Thyroid gland (tissue), 4 donors: ENCODE measurements at regions not wholly inside any gene's neighbourhood (a gene's known extent, or its start where the extent isn't known, plus 50 kb on each side); places are given as distances from the start of the nearest gene placed in this dataset.

Experiments
- DNase-seq, 2 donors: peaks; one replicate each; pipeline ENCODE4 v3.0.0-alpha.2; 2019
- H3K27ac ChIP-seq, 3 donors: fragments of 200-600 bp; sonication (generic); 1 replicate in 2 of 3; 2 replicates in 1 of 3; pipeline ENCODE4 v1.5.1; 2016 to 2019; ENCODE audit warnings: mild to moderate bottlenecking in 1 of 3, moderate library complexity in 1 of 3
- H3K27me3 ChIP-seq: fragments of 200-600 bp; sonication (generic); one replicate; pipeline ENCODE4 v1.5.1; 2019
- H3K36me3 ChIP-seq, 2 donors: fragments of 200-600 bp; sonication (generic); one replicate each; pipeline ENCODE4 v1.5.1; 2016 to 2019
- H3K4me1 ChIP-seq, 2 donors: fragments of 200-600 bp; sonication (generic); one replicate each; pipeline ENCODE4 v1.5.1; 2017 to 2019
- H3K4me3 ChIP-seq, 3 donors: fragments of 200-600 bp; sonication (generic); replicated peaks in 1 of 3; 1 replicate in 2 of 3; 2 replicates in 1 of 3; pipeline ENCODE4 v1.5.1; 2016; ENCODE audit warnings: mild to moderate bottlenecking in 1 of 3
- H3K9me3 ChIP-seq: fragments of 200-600 bp; sonication (generic); one replicate; pipeline ENCODE4 v1.5.1; 2017
- CTCF ChIP-seq, 6 experiments: fragments of 200-600 bp in 3 of 6; fragments of 450-650 bp in 3 of 6; sonication (generic) in 3 of 6; IDR thresholded peaks; one replicate each; pipeline ENCODE4 v1.5.1; 2016 to 2019; ENCODE audit warnings: antibody characterized with exemption in 6 of 6, mild to moderate bottlenecking in 2 of 6, inconsistent platforms in 1 of 6, moderate library complexity in 1 of 6
- POLR2A ChIP-seq, 2 donors: fragments of 450-650 bp; IDR thresholded peaks; one replicate each; pipeline ENCODE4 v1.6.1; 2017; ENCODE audit warnings: antibody characterized with exemption in 2 of 2, mild to moderate bottlenecking in 2 of 2, moderate library complexity in 1 of 2
- WGBS, 2 donors: methylation state at CpG; one replicate each; pipeline ENCODE4 v1.1.5; 2017; 5-methylcytosine and 5-hydroxymethylcytosine counted together
- intact Hi-C: fragments of 100-400 bp; cut with DNase I; formaldehyde crosslinking; loops from one replicate; pipeline ENCODE4 v1.15.1; 2023

- no peak overlapping the region for H3K27ac ChIP-seq
- 89 to 93% methylated on average over 3 of the region's 3 CpGs for WGBS, 2 donors
- H3K36me3 ChIP-seq = no peaks in the 10 kb centered on the region
These were observed 123.4 kb upstream of the FRMD4B start for GRCh38 chr3:69509288-69509687.

GRCh38 chr3:69505770-69506407 is 120.0 kb upstream of the FRMD4B start:
- 53 to 67% methylated on average over 7 of the region's 7 CpGs for WGBS, 2 donors
- Histone ChIP-seq H3K4me3 (no peak overlapping the region), H3K27ac (no peak overlapping the region), H3K9me3 (no peaks in the 10 kb centered on the region), H3K4me1 (peaks cover 14 to 15% of the 10 kb centered on the region in 2 donors), H3K36me3 (no peaks in the 10 kb centered on the region), H3K27me3 (no peaks in the 10 kb centered on the region)
- no peak for DNase-seq
- TF ChIP-seq POLR2A (IDR thresholded peaks at IDR 0.05) (no peak), CTCF (IDR thresholded peaks at IDR 0.05) (no peak)
- intact Hi-C loops = no loop called here

More at GRCh38 chr3:69509288-69509687, 123.4 kb upstream of the FRMD4B start:
- Histone ChIP-seq H3K4me3 (no peak overlapping the region), H3K9me3 (no peaks in the 10 kb centered on the region), H3K4me1 (peaks cover 14% of the 10 kb centered on the region in 2 donors), H3K27me3 (no peaks in the 10 kb centered on the region)
- DNase-seq = no peak
- TF ChIP-seq CTCF (IDR thresholded peaks at IDR 0.05) (no peak), POLR2A (IDR thresholded peaks at IDR 0.05) (no peak)
- intact Hi-C loops = no loop called here

- Histone ChIP-seq H3K27ac (no peak overlapping the region), H3K9me3 (no peaks in the 10 kb centered on the region), H3K4me1 (peaks cover 20 to 26% of the 10 kb centered on the region in 2 donors), H3K36me3 (no peaks in the 10 kb centered on the region), H3K4me3 (no peak overlapping the region), H3K27me3 (no peaks in the 10 kb centered on the region)
- no peak for DNase-seq
- intact Hi-C loops = no loop called here
- WGBS, 2 donors = 66 to 67% methylated on average over 3 of the region's 3 CpGs
- no peak for TF ChIP-seq POLR2A (IDR thresholded peaks at IDR 0.05)
- no peak for TF ChIP-seq CTCF (IDR thresholded peaks at IDR 0.05)
These were observed 118.3 kb upstream of the FRMD4B start for GRCh38 chr3:69504232-69504631.

GRCh38 chr3:69500604-69501003 is 114.7 kb upstream of the FRMD4B start:
- Histone ChIP-seq H3K9me3 (no peaks in the 10 kb centered on the region), H3K4me3 (no peak overlapping the region), H3K36me3 (no peaks in the 10 kb centered on the region), H3K27me3 (no peaks in the 10 kb centered on the region), H3K4me1 (peaks cover 25 to 30% of the 10 kb centered on the region in 2 donors), H3K27ac (peak overlapping the region in 2 of 3 donors; percentile 12 to 49)
- no peak for TF ChIP-seq CTCF (IDR thresholded peaks at IDR 0.05)
- TF ChIP-seq POLR2A (IDR thresholded peaks at IDR 0.05) = no peak
- no peak for DNase-seq
- intact Hi-C loops = no loop called here
- 78 to 80% methylated on average over 5 of the region's 5 CpGs for WGBS, 2 donors

- Histone ChIP-seq H3K4me1 (peaks cover 25 to 30% of the 10 kb centered on the region in 2 donors), H3K27ac (peak overlapping the region in 2 of 3 donors; percentile 12 to 49), H3K27me3 (no peaks in the 10 kb centered on the region), H3K36me3 (no peaks in the 10 kb centered on the region), H3K9me3 (no peaks in the 10 kb centered on the region), H3K4me3 (no peak overlapping the region)
- DNase-seq = peak; percentile 23 to 25
- intact Hi-C loops = no loop called here
- WGBS, 2 donors = 45 to 60% methylated on average over 9 of the region's 9 CpGs
- TF ChIP-seq POLR2A (IDR thresholded peaks at IDR 0.05) (no peak), CTCF (IDR thresholded peaks at IDR 0.05) (no peak)
These were observed 114.1 kb upstream of the FRMD4B start for GRCh38 chr3:69499899-69500421.
